HG03460 (cell line): ENCODE measurements at regions not wholly inside any gene's neighbourhood (a gene's known extent, or its start where the extent isn't known, plus 50 kb on each side); places are given as distances from the start of the nearest gene placed in this dataset.

ENCODE experiments used
- ATAC-seq: cut with Tn5 transposase; IDR thresholded peaks from one replicate; pipeline ENCODE4 v1.9.1; 2021; ENCODE audit not compliant: unreplicated experiment

DNA sequence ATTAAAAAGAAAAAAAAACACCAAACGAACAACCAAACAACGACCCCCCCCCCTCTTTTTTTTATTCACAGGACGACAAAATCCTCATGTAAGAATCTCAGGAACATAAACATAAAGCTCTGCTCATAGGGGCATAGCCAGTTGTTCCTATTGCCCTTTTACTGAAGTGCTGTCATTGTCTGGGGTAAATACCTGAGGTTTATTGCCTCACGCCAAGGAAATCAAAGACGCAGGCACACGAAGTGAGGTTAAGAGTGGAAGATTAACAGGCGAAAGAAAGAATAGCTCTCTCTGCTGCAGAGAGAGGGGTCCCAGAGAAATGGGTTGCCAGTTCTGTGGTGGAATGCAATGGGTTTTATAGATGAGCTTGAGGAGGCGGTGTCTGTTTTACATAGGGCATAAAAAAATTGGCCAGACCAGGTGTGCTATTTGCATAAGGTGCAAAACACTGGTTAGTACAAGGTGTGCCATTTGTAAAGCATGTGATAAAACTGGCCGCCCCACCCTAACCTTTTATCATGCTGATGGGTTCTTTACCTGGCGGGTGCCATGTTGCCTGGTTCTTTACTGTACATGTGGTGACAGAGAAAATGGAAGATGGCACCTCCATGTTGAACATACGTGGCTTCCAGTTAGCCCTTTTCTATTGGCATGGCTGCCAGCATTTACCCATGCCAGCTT, 257.6 kb upstream of the ZPLD1 start:
- no peak for ATAC-seq

DNA sequence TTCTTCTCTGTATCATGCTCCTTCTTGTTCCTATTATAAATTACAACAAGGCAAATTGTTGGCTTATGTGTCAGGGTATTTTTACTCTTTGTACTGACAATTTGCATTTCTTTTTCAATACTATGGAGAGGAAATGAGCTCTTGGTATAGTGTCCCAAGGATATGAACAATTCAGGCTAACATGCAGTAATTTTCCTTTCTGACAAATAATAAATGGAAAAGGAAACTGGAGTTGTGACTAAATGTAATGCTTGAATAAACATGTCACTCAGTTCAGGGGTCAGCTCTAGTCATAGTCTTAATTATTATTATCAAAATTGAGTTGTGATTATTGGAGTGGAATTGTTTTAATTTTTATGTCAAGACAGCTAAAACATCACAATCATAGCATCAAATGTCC, 256.0 kb upstream of the ZPLD1 start:
- ATAC-seq = no peak

DNA sequence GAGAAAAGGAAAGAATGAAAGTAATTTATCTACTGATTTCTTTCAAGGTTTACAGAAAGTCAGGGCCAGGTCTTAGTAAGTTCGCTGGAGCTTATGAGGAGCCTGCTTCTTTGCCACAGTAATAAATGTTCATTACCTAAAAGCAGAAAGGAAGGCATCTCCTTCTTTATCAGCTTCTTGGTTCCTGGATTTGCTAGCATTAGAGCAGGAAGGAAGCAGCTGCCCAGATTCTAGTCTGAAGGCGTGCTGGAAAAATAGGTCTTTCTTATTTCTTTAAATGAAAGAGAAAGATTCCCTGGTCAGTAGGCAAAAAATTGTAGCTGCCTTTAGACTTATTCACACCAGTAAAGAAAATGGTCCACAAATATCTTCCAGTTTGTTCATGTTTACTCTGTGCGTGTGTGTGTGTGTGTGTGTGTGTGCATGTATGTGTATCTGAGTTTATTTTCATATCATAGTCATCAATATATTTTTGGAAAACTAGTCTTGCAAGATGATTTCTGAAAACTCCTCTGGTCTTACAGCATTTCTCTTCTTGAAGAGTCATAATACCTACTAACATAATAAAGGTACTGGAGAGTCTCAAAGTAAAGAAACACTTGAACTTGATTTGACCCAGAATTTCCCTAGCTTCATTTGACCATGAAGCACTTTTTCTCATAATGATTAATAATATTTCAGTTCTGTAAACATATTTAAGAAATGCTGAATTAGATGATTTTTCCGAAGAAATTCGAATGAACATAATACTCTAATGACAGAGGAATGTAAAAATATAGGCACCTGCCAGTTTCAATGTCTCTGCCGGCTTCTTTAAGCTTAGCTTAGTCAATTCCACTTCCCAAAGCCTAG, 255.3 kb upstream of the ZPLD1 start:
- ATAC-seq = peak; percentile 47

DNA sequence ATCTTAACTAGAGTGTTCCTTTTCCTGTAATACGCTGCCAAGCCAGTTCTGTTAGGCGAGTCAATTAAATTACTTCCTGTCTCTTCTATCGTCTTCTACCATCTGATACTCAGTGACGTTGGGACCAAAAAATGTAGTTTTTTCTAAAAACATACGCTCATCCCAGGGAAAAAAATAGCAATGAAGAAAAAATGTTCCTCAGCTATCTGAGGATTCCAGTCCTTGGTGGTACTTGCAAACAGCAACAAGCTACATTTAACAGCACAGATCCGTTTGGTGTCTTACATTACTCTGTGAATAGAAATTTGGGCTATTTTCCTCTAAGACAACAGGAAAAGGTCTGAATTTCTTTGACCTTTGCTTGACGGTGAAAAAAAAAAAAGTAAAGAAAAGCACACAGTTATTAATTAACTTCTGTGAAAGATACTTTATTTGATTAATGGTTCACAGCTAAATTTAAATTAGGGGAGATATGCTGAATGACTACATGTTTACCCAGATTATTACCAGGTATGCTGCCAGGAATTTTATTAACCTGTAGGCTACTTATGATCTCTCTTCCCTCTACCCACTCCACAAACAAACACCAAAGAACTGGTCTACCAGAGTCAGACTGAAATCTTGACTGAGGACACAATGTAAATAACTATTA, 254.4 kb upstream of the ZPLD1 start:
- ATAC-seq = peak; percentile 48

DNA sequence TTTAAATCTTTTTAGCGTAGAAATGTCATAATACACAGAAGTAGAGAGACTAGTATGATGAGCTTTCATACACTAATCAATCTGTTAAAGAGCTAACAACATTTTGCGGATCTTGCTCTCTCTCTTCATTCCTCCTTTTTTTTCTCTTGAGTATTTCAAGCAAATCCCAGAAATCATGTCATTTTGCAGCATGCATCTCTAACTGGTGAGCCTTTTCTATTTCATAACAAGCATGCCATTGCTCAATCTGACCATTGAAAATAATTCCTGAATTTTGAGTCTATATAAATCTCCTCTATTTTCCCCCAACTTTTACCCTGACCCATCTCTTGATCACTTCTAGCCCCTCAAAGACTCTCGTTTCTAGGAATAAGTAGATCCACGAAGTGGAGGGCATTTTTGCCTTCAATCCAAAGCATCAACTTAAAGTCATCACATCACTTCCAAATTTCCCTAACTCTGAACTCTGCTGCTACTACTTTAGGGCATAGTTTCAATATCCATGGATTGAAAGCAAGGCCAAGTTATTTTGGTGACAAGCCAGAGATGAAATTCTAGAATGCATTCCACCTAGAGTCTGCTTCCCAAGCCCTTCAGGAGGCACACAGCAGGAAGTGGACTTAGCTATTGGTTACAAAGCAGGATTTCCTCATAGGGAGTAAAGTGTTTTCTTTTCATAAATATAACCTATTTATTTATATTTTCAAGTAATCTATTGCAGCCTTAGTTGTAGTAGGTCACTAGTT, 253.5 kb upstream of the ZPLD1 start:
- no peak for ATAC-seq

DNA sequence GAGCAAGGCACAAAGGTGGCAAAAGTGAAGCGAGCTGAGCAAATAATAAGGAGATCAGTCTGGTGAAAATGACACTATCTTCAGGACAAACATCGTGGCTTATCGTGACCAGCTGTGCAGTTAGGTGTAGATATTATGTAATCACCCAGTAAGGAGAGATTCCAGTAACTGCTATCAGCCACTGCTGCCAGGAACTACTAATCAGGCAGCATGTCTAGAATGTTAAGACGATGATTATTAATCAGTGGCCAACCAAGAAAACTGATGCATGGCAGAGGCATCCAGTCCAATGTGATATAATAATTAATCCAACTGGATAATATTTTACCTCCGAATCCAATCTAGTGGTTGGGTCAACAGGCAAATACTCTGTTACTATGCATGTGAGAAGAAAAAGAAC, 252.7 kb upstream of the ZPLD1 start:
- ATAC-seq = no peak

DNA sequence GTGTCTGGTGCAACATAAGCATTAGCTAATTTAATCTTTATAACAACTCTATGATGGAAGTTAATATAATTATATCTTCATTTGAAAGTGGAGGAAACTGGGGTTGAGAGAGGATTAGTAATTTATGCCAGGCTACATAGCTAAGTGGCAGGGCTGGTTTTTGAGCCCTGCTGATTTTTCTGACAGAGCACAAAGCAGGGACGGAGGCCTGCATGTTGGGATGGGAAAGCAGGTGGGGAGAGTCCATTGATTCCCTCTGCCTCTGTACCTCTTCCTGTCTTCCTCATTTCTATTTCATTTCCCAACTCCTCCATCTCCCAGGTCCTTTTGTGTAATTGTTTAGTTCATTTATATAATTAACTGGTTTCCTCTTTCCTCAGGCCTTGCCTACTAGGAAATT, 251.6 kb upstream of the ZPLD1 start:
- ATAC-seq = no peak

DNA sequence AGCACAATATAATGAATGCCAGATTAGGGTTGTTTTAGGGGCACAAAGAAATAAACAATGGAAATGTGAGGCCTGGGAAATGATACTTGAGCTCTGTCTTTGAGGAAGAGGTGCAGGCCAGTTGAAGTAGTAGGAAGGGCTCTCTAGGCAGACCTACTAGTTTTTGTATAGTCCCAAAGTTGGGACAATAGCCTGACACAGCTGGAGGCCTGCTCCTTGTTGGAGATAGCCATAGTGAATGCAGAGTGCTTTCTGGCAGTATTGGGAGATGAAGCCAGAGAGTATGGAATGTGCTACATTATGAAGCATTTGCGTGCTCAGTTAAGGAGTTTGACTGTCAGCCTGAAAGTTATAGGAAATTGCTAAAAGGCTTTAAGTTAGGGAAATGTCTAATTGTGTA, 251.2 kb upstream of the ZPLD1 start:
- no peak for ATAC-seq

DNA sequence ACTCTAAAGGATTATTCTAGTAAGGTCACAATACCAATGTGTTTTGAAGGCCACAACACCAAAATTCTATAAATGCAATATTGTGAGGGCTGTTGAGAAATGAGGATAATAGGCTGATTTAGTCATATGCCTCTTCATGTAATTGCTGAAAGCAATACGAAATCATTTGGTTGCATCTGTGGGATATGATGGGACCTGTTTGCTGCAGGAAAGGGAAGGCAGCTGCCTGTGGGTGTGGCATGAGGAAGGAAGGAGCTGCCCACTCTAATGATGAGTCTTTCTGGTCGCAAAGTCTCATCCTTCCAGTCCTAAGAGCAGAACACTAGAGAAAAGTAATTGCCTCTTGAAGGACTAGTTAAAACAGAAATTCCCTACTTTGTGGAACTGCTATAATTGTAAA, 245.3 kb upstream of the ZPLD1 start:
- no peak for ATAC-seq

DNA sequence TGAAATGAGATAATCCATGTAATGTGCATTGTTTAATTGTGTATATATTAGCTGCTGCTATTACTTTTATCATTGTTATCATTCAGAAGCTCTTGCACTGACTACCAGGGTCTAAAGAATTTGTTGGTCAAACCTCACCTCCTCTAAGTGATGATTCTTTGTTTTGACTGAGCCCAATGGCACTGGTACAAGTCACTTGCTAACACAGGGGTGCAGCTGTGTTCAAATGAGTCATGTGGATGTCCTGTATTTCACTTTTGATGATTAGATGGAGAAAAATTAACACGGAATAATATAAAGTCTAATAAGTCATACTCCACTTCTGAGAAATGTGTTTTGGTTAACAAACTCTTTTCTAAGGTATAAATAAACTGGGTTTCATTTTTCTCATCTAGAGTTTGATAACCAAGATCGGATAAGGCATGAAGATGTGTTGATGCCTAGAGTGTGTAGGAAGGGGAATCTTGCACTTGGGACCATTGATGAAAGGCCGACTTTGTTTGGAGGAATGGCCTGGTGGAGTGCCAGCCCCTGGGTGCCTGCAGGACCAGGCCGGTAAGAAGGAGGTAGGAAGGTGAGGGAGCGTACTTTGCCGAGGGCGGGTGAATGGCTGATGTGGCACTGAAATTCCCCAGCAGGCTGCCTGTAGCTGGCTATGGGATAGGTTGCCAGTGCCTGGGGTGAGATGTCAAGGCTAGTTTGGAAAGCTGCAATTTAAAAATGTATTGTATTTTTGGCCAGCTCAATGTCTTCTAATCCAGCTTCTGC, 244.7 kb upstream of the ZPLD1 start:
- no peak for ATAC-seq

DNA sequence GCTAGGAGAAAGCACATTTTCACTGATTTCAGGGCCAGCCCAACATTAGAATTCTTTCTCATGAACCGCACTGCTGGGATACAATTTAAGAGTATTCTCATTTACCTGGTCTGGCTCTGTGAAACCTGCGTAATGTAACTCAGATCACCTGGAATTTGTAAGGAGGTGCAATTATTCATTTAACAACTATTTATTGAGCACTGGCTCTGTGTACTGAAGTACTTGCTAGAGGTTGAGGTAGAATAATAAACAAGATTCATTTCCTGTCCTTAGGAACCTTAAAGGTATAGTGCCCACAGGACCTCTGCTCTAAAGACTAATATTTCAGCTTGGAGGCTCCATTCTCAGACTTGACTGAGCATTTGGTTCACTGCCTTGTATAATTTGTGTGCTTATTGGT, 242.2 kb upstream of the ZPLD1 start:
- no peak for ATAC-seq

DNA sequence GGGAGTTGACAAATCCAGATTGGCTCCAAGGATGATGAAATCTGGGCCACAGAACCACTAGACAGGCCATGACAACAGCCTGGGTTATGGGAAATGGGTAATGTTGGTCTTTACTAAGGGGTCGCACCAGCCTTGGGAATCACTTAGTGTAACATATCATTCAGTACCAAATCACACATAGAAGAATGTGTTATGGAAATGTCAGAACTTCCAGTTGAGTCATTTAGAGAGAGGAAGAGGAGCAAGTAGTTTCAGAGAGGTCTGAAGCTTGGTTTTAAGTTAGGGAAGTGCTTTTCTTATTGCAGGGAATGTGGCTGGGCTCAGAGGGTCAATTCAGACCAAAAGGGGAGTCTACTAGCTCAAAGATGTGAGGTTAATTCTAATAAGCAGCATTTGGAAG, 241.6 kb upstream of the ZPLD1 start:
- no peak for ATAC-seq

DNA sequence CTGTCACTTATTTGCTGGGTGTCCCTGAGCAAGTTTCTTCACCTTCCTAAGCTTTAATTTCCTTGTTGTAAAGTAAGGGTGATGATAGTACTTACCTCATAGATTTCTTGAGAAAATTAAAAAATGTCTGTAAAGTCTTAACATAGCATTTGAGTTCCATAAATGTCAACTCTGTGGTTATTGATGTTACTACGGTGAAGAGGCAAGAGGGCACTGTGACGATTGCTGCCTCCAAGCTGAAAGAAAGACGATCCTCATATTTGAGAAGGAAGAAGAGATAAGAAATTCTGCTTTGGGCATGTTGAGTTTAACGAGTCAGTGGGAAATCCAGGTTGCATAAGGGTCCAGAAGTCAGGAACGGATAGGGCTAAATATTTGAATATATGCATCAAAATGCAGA, 240.8 kb upstream of the ZPLD1 start:
- ATAC-seq = no peak

DNA sequence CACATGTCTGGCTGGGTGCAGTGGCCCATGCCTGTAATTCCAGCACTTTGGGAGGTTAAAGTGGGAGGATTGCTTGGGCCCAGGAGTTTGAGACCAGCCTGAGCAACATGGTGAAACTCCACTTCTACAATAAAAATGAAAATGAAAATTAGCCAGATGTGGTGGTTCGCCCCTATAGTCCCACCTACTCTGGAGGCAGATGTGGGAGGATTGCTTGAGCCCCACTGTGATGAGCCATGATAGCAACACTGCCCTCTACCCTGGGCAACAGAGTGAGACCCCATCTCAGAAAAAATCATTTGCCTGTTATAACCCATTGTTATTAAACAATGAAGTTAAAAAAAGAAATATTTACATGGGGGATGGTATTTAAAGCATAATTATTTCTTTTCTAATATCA, 240.1 kb upstream of the ZPLD1 start:
- no peak for ATAC-seq

DNA sequence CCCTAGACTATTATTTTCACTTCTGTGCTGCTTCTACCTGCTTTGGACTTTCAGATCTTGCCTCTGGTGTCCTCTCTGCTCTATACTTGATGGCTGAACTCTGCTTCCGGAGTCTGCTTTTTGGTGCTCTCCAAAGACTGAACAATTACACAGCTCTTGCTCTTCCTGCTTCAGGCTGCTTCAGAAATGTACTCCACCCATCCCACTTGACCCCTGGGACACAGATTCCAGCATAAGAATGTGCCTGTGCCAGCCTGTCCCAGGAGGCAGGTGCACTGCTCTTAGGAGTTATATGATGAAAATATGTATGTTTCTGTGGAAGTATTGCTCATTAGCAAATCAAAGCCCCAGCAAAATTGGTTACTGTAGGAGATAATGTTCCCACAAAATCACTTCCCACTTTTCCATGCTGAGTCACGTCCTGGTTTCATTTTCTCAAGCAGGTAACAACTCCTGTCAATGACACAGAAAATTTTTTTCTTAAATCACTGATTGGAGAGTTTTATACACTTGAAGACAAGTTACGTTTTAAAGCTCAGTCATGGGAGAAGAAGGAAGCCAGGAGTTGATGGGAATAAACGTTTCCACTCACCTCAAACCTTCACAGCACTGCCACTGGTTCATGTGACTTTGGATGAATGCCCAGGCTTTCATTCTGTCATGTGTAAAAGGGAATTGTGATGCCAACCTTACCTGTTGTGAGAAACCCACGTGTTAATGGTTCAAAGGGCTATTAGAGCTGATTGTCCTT, 239.4 kb upstream of the ZPLD1 start:
- ATAC-seq = no peak

DNA sequence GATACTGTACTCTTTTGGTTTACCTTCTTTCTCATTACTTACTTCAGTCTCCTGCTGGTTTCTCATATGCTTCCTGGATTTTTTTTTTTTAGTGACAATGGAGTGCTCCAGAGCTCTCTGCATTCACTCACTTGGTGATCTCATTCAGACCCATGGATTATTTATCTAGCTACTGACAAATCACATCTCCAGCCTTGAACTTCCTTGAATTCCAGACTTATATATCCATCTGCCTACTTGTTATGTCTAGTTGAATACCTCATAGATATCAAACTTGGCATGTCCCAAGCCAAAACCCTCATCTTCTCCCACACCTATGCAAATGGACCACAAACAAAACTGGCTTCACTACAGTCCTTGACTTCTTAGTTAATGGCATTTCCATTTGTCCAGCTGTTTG, 234.7 kb upstream of the ZPLD1 start:
- ATAC-seq = no peak

DNA sequence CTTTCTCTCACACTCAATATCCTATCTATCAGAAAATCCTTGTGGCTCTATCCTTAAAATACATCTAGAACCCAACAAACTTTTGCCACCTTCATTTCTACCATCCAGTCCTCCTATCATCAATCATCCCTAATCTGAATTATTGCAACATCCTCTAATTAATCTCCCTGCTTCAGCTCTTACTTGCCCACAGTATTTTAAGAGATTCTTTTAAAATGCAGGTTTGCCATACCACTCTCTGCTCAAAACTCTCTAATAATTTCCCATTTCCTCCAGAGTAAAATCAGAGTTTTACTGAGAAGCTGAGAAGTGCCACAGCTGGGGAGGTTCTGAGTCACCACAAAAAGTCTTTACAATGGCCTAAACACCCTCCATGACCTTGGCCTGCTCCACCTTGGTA, 234.3 kb upstream of the ZPLD1 start:
- no peak for ATAC-seq

DNA sequence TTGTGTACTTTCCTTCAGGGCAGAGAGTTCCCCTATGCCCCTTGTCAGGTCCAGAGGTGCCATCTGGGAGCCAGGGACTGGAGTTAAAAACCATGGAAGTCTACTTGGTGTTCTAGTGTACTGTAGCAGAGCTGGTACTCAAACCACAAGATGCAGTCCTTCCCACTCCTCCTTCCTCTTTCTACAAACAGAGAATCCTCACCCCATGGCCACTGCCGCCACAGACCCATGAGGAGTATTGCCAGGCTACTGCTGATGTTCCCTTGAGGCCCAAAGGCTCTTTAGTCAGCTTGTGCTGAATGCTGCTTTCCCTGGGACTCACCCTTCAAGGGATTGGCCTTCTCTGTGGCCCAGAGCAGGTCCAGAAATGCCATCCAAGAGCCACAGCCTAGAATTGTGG, 229.2 kb upstream of the ZPLD1 start:
- ATAC-seq = no peak

DNA sequence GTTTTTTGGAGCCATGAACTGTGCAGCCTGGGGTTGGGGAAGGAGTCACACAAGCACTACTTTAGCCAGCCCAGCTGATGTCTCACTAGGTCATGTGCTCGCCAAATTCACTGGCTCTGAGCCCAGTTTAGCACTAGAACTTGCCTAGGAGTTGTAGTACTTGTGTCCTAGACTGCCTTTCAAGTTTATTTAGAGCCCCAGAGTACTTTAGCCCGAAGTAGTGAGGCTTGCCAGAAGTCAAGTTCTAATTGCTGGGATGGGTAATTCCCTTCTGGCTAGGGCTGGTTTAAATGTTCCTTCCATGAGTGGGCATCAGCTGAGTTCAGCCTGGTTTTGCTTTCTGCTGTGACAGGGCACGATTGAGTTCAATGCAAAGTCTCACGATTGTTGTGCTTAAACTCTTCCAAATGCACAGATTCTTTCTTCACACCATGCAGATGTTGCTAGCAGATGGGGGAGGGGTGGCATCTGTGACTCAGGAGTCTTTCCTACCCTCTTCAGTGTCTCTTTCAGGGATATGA, 228.2 kb upstream of the ZPLD1 start:
- ATAC-seq = no peak

DNA sequence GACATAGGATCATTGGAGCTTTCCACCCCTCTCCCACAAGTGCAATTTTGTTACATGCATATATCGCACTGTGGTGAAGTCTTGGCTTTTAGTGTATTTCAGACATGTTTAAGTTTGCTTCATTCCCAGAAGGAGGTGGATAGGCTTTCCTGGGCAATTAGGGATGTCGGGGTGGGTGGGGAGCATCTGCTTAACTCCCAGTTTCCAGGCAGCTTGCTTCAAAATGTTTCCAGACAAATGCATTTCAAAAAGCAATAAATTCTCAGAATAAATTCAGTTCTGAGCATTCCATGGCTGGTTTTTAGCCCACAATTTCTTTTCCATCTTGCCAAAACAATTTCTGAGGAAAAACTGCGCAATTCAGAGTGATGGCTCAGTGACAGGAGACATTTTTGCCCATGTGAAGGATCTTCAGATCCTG, 227.7 kb upstream of the ZPLD1 start:
- ATAC-seq = no peak
